ENCODE measurements at regions not wholly inside any gene's neighbourhood (a gene's known extent, or its start where the extent isn't known, plus 50 kb on each side); places are given as distances from the start of the nearest gene placed in this dataset.

DNA sequence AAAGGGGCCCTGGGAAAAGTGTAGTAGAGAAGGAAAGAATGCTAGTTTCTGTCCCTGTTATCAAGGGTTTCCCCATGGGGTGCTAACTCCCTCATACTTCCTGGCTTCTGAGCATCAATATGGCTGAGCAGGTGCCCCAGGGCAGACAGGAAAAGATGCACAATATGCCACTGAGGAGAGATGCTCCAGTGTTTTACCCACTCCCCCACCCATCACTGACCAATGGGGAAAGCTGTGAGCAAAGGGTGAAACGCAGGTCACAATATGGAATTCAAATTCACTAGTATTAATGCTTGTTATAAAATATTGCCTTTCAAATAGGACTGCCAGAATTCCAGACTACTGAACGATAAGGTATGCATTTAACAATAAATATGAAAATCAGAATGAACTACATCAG lies 187.5 kb upstream of the CTNNB1 start:
- POLR2A ChIA-PET (ENCODE audit: partially characterized antibody), result no interaction called here
- no peak for FAIRE-seq
- WGBS, 2 experiments (ENCODE audit: extremely low coverage in 1 of 2, insufficient coverage in 1 of 2, insufficient read length in 1 of 2, insufficient replicate concordance in 2 of 2, low coverage in 1 of 2, low lambda C conversion rate in 2 of 2, missing lambda C conversion rate in 1 of 2), result 74% methylated on average over 2 of the region's 2 CpGs; no CpG with 5 or more reads in 1 of the 2 experiments

More for the DNA sequence above, 187.5 kb upstream of the CTNNB1 start:
- Histone ChIP-seq H3K27me3 (replicated peaks in 1 of 4; ENCODE audit: control insufficient read depth in 3 of 4, extremely low read depth in 1 of 4, insufficient read depth in 3 of 4, low read length in 3 of 4) (no peaks in the 10 kb centered on the region), H2BK120ac (replicated peaks; ENCODE audit: low read depth, low read length) (no peak overlapping the region), H3K23me2 (ENCODE audit: low read depth, low read length) (no peaks in the 10 kb centered on the region; the same call in 1 of the 2 replicates), H3K56ac (replicated peaks; ENCODE audit: insufficient read length, low read depth, low read length) (no peak overlapping the region), H3K4ac (replicated peaks; ENCODE audit: insufficient read length, low read depth, low read length) (no peak overlapping the region), H2BK5ac (ENCODE audit: low read depth, low read length) (no peak overlapping the region), H2AK5ac (ENCODE audit: low read depth, low read length) (no peak overlapping the region), H4K8ac (ENCODE audit: extremely low read depth, insufficient read depth, low read length) (no peak overlapping the region), H3K27ac (ENCODE audit: low read depth, low read length) (no peak overlapping the region), H3K36me3 (ENCODE audit: control insufficient read depth in 2 of 4, insufficient read depth in 4 of 4, low read length in 3 of 4) (no peaks in the 10 kb centered on the region), H2BK12ac (ENCODE audit: low read depth, low read length) (no peak overlapping the region), H3K4me3 (ENCODE audit: extremely low read depth in 1 of 4, insufficient read depth in 2 of 4, low read depth in 3 of 4, low read length in 4 of 4) (no peak overlapping the region), H3K4me2 (ENCODE audit: insufficient read depth in 1 of 2, low read depth in 2 of 2, low read length in 2 of 2) (no peak overlapping the region), H3K9me3 (ENCODE audit: insufficient read depth in 2 of 2, low read depth in 1 of 2, low read length in 1 of 2) (no peaks in the 10 kb centered on the region; a peak in 1 of 4 replicates), H3K23ac (ENCODE audit: insufficient read length) (no peak overlapping the region), H3K9ac (replicated peaks in 1 of 4; ENCODE audit: extremely low read depth in 1 of 4, low read depth in 3 of 4, low read length in 3 of 4) (no peak overlapping the region), H3K4me1 (replicated peaks in 1 of 4; ENCODE audit: control insufficient read depth in 3 of 4, insufficient read depth in 4 of 4, low read length in 3 of 4) (0 out of 7 replicates have a peak, but pooled peaks cover 0 to 2% (median 0%) of the 10 kb centered on the region in 4 experiments), H4K20me1 (replicated peaks in 1 of 2; ENCODE audit: control insufficient read depth in 1 of 2, insufficient read depth in 2 of 2, low read length in 2 of 2) (no peaks in the 10 kb centered on the region), H3K79me2 (ENCODE audit: control insufficient read depth in 1 of 2, insufficient read depth in 2 of 2, low read length in 2 of 2) (no peaks in the 10 kb centered on the region), H2BK20ac (ENCODE audit: low read length) (no peak overlapping the region), H2AFZ (ENCODE audit: low read length) (no peak overlapping the region), H3K14ac (ENCODE audit: insufficient read length) (no peak overlapping the region), H3K18ac (ENCODE audit: extremely low read depth, low read length) (no peak overlapping the region), H2BK15ac (ENCODE audit: low read length) (no peak overlapping the region), H4K91ac (replicated peaks; ENCODE audit: insufficient read length, low read length) (no peak overlapping the region), H4K5ac (ENCODE audit: insufficient read length, low read depth, low read length) (no peak overlapping the region), H3K79me1 (ENCODE audit: low read depth, low read length) (no peaks in the 10 kb centered on the region)
- CTCF ChIA-PET (ENCODE audit: partially characterized antibody), result no interaction called here
- TF ChIP-seq TCF12 (IDR thresholded peaks at IDR 0.05; ENCODE audit: low read depth, low read length) (no peak), SIRT6 (IDR thresholded peaks at IDR 0.05; ENCODE audit: low read length) (no peak), SAP30 (IDR thresholded peaks at IDR 0.05; ENCODE audit: insufficient read depth, insufficient replicate concordance, low read length) (no peak), SRF (IDR thresholded peaks at IDR 0.05; ENCODE audit: low read depth, low read length) (no peak), PHF8 (conservative IDR thresholded peaks at IDR 0.05; ENCODE audit: low read depth, low read length) (no peak), CHD1 (IDR thresholded peaks at IDR 0.05; ENCODE audit: low read depth, low read length) (no peak), EP300 (IDR thresholded peaks at IDR 0.05; ENCODE audit: borderline replicate concordance in 1 of 2, low read depth in 2 of 2, low read length in 2 of 2) (no peak), SP4 (IDR thresholded peaks at IDR 0.05; ENCODE audit: low read length) (no peak), POLR2A (IDR thresholded peaks at IDR 0.05; ENCODE audit: control extremely low read depth in 1 of 2, low read depth in 2 of 2, low read length in 2 of 2) (no peak), POU5F1 (IDR thresholded peaks at IDR 0.05; ENCODE audit: low read depth, low read length) (no peak), SP1 (IDR thresholded peaks at IDR 0.05; ENCODE audit: low read depth, low read length) (no peak)
- TF ChIP-seq, protein P1, sequence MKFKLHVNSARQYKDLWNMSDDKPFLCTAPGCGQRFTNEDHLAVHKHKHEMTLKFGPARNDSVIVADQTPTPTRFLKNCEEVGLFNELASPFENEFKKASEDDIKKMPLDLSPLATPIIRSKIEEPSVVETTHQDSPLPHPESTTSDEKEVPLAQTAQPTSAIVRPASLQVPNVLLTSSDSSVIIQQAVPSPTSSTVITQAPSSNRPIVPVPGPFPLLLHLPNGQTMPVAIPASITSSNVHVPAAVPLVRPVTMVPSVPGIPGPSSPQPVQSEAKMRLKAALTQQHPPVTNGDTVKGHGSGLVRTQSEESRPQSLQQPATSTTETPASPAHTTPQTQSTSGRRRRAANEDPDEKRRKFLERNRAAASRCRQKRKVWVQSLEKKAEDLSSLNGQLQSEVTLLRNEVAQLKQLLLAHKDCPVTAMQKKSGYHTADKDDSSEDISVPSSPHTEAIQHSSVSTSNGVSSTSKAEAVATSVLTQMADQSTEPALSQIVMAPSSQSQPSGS (IDR thresholded peaks at IDR 0.05; ENCODE audit: low read length), result no peak
- DNase-seq (ENCODE audit: low read depth in 1 of 2, low spot score in 2 of 2), result no peak
